PC-9 (cell line): ENCODE measurements at regions not wholly inside any gene's neighbourhood (a gene's known extent, or its start where the extent isn't known, plus 50 kb on each side); places are given as distances from the start of the nearest gene placed in this dataset.

Experiments used
- BruUV-seq: library from RNA; stranded (reverse); fragments of 400-500 nt; replicated peaks from 2 replicates; lab custom pipeline; 2021; lab: Mats Ljungman, UMichigan
- CTCF ChIA-PET: fragments of 300-600 bp; sonication (Branson Sonifier 250); formaldehyde crosslinking; loops from one replicate; lab custom pipeline; 2022; ENCODE audit warnings: antibody characterized with exemption; lab: Charles Lee
- POLR2A ChIA-PET: fragments of 300-600 bp; sonication (Branson Sonifier 250); formaldehyde crosslinking; loops from one replicate; lab custom pipeline; 2022; ENCODE audit warnings: antibody characterized with exemption; ENCODE audit not compliant: unreplicated experiment; lab: Charles Lee
- DNase-seq, 2 experiments: peaks; one replicate each; pipeline versions ENCODE4 v3.0.0 to v3.0.0-alpha.2; 2015 to 2022; ENCODE audit warnings: mixed read lengths in 1 of 2
- H2AFZ ChIP-seq: fragments of 200-600 bp; sonication (generic); 2 replicates; pipeline ENCODE4 v1.8.1; 2017; ENCODE audit warnings: antibody characterized with exemption
- H3F3A ChIP-seq: fragments of 200-600 bp; sonication (generic); 2 replicates; pipeline ENCODE4 v1.8.1; 2017; ENCODE audit warnings: antibody characterized with exemption, mild to moderate bottlenecking, low read depth; ENCODE audit not compliant: insufficient read depth
- H3K27ac ChIP-seq: fragments of 200-600 bp; sonication (generic); 2 replicates; pipeline ENCODE4 v1.6.1; 2016; ENCODE audit warnings: mixed run types
- H3K27me3 ChIP-seq: fragments of 200-600 bp; sonication (generic); 2 replicates; pipeline ENCODE4 v1.6.1; 2016; ENCODE audit warnings: low read depth, mixed run types; ENCODE audit not compliant: insufficient read depth
- H3K36me3 ChIP-seq: fragments of 200-600 bp; sonication (generic); 2 replicates; pipeline ENCODE4 v1.6.1; 2016; ENCODE audit warnings: low read depth, mixed run types
- H3K4me1 ChIP-seq: fragments of 200-600 bp; sonication (generic); replicated peaks from 2 replicates; pipeline ENCODE4 v1.6.1; 2016; ENCODE audit warnings: mixed run types; ENCODE audit not compliant: insufficient read depth
- H3K4me2 ChIP-seq: fragments of 200-600 bp; sonication (generic); 2 replicates; pipeline ENCODE4 v1.6.1; 2017; ENCODE audit warnings: mixed run types
- H3K4me3 ChIP-seq: fragments of 200-600 bp; sonication (generic); 2 replicates; pipeline ENCODE4 v1.6.1; 2016; ENCODE audit warnings: mixed run types
- H3K79me2 ChIP-seq: fragments of 200-600 bp; sonication (generic); 2 replicates; pipeline ENCODE4 v1.6.1; 2017; ENCODE audit warnings: low read depth, mixed run types
- H3K9me2 ChIP-seq: fragments of 200-600 bp; sonication (generic); 2 replicates; pipeline ENCODE4 v1.8.1; 2017; ENCODE audit warnings: mild to moderate bottlenecking; ENCODE audit not compliant: insufficient read depth
- H3K9me3 ChIP-seq: fragments of 200-600 bp; sonication (generic); 2 replicates; pipeline ENCODE4 v1.8.1; 2016; ENCODE audit warnings: low read depth; ENCODE audit not compliant: insufficient read depth
- H4K20me1 ChIP-seq: fragments of 200-600 bp; sonication (generic); 2 replicates; pipeline ENCODE4 v1.8.1; 2017; ENCODE audit not compliant: insufficient read depth
- EZH2 ChIP-seq: fragments of 200-600 bp; sonication (generic); IDR thresholded peaks from 2 replicates; pipeline ENCODE4 v1.8.0; 2017; ENCODE audit warnings: antibody characterized with exemption, low read depth
- intact Hi-C: fragments of 100-400 bp; cut with micrococcal nuclease; formaldehyde crosslinking; loops from one replicate; pipeline ENCODE4 v1.10.0; 2022; ENCODE audit not compliant: unreplicated experiment
- TF ChIP-seq, protein P1 (sequence below): fragments of 200-600 bp; sonication (generic); conservative IDR thresholded peaks from 2 replicates; pipeline ENCODE4 v1.6.1; 2017; ENCODE audit warnings: mixed run types, antibody characterized with exemption, mild to moderate bottlenecking, moderate library complexity

GRCh38 chr14:85252011-85252410 is 277.9 kb upstream of the FLRT2 start:
- Histone ChIP-seq H3K27me3 (no peaks in the 10 kb centered on the region), H3K4me2 (no peak overlapping the region), H3K9me3 (no peaks in the 10 kb centered on the region), H3K36me3 (no peaks in the 10 kb centered on the region), H4K20me1 (no peaks in the 10 kb centered on the region), H3K9me2 (no peaks in the 10 kb centered on the region), H3K27ac (no peak overlapping the region), H3F3A (no peaks in the 10 kb centered on the region), H3K4me3 (no peak overlapping the region), H3K79me2 (no peaks in the 10 kb centered on the region), H3K4me1 (no peaks in the 10 kb centered on the region), H2AFZ (no peak overlapping the region)
- ChIA-PET CTCF (no interaction called here), POLR2A (interaction anchor here (0.7 kb wide), 1 partner anchor 277 kb away, joined by 9 read pairs; no protein-coding TSS in a partner anchor)
- TF ChIP-seq EZH2: no peak
- TF ChIP-seq, protein P1, sequence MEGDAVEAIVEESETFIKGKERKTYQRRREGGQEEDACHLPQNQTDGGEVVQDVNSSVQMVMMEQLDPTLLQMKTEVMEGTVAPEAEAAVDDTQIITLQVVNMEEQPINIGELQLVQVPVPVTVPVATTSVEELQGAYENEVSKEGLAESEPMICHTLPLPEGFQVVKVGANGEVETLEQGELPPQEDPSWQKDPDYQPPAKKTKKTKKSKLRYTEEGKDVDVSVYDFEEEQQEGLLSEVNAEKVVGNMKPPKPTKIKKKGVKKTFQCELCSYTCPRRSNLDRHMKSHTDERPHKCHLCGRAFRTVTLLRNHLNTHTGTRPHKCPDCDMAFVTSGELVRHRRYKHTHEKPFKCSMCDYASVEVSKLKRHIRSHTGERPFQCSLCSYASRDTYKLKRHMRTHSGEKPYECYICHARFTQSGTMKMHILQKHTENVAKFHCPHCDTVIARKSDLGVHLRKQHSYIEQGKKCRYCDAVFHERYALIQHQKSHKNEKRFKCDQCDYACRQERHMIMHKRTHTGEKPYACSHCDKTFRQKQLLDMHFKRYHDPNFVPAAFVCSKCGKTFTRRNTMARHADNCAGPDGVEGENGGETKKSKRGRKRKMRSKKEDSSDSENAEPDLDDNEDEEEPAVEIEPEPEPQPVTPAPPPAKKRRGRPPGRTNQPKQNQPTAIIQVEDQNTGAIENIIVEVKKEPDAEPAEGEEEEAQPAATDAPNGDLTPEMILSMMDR: no peak
- no TSS peak for BruUV-seq
- peak in 1 of 2 experiments; percentile 49 for DNase-seq
- intact Hi-C loops: no loop called here

GRCh38 chr14:85254711-85255110 is 275.2 kb upstream of the FLRT2 start:
- Histone ChIP-seq H3K79me2 (no peaks in the 10 kb centered on the region), H3K4me1 (no peaks in the 10 kb centered on the region), H3K4me3 (no peak overlapping the region), H3K36me3 (no peaks in the 10 kb centered on the region), H3F3A (no peaks in the 10 kb centered on the region), H3K9me3 (no peaks in the 10 kb centered on the region), H3K27ac (no peak overlapping the region), H2AFZ (no peak overlapping the region), H4K20me1 (no peaks in the 10 kb centered on the region), H3K9me2 (no peaks in the 10 kb centered on the region), H3K27me3 (no peaks in the 10 kb centered on the region), H3K4me2 (no peak overlapping the region)
- no peak for DNase-seq
- ChIA-PET CTCF (no interaction called here), POLR2A (no interaction called here)
- TF ChIP-seq, protein P1: no peak
- no peak for TF ChIP-seq EZH2
- intact Hi-C loops: no loop called here
- BruUV-seq: no TSS peak

GRCh38 chr14:85257287-85257686 is 272.7 kb upstream of the FLRT2 start:
- no peaks in the 10 kb centered on the region for H3K9me3 ChIP-seq
- H3K4me3 ChIP-seq: no peak overlapping the region
- H3K4me2 ChIP-seq: no peak overlapping the region
- POLR2A ChIA-PET: no interaction called here
- no peak for TF ChIP-seq EZH2
- TF ChIP-seq, protein P1: no peak
- H3K36me3 ChIP-seq: no peaks in the 10 kb centered on the region
- DNase-seq: no peak
- no peak overlapping the region for H3K27ac ChIP-seq
- H3K27me3 ChIP-seq: no peaks in the 10 kb centered on the region
- H4K20me1 ChIP-seq: no peaks in the 10 kb centered on the region
- no peaks in the 10 kb centered on the region for H3K9me2 ChIP-seq
- no peak overlapping the region for H2AFZ ChIP-seq
- intact Hi-C loops: no loop called here
- CTCF ChIA-PET: no interaction called here
- no TSS peak for BruUV-seq
- H3K4me1 ChIP-seq: no peaks in the 10 kb centered on the region
- no peaks in the 10 kb centered on the region for H3F3A ChIP-seq
- H3K79me2 ChIP-seq: no peaks in the 10 kb centered on the region
